ENCODE measurements at regions not wholly inside any gene's neighbourhood (a gene's known extent, or its start where the extent isn't known, plus 50 kb on each side); places are given as distances from the start of the nearest gene placed in this dataset.

- no peak overlapping the region for H3K9ac ChIP-seq (ENCODE audit: insufficient read depth, low read length)
- H3K79me2 ChIP-seq (ENCODE audit: control insufficient read depth, insufficient read depth, low read length), result no peaks in the 10 kb centered on the region
- no peak overlapping the region for H2AFZ ChIP-seq (ENCODE audit: low read length)
- no peaks in the 10 kb centered on the region for H3K27me3 ChIP-seq (ENCODE audit: control insufficient read depth, insufficient read depth, low read length)
- H3K4me1 ChIP-seq (ENCODE audit: control insufficient read depth, extremely low read depth, insufficient read depth, low read length), result peaks cover 19% of the 10 kb centered on the region
- no peak overlapping the region for H3K4me3 ChIP-seq (replicated peaks in 1 of 4; ENCODE audit: control extremely low read depth in 1 of 4, insufficient read depth in 1 of 4, low read depth in 3 of 4, low read length in 4 of 4)
- TF ChIP-seq EZH2 (IDR thresholded peaks at IDR 0.05; ENCODE audit: low read length, missing control alignments), result no peak
- TF ChIP-seq, protein P1, sequence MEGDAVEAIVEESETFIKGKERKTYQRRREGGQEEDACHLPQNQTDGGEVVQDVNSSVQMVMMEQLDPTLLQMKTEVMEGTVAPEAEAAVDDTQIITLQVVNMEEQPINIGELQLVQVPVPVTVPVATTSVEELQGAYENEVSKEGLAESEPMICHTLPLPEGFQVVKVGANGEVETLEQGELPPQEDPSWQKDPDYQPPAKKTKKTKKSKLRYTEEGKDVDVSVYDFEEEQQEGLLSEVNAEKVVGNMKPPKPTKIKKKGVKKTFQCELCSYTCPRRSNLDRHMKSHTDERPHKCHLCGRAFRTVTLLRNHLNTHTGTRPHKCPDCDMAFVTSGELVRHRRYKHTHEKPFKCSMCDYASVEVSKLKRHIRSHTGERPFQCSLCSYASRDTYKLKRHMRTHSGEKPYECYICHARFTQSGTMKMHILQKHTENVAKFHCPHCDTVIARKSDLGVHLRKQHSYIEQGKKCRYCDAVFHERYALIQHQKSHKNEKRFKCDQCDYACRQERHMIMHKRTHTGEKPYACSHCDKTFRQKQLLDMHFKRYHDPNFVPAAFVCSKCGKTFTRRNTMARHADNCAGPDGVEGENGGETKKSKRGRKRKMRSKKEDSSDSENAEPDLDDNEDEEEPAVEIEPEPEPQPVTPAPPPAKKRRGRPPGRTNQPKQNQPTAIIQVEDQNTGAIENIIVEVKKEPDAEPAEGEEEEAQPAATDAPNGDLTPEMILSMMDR (conservative IDR thresholded peaks at IDR 0.05 in 1 of 2, IDR thresholded peaks at IDR 0.05 in 1 of 2; ENCODE audit: low read depth in 1 of 2, low read length in 2 of 2), result peak in 1 of 2 donors; percentile 1
- DNase-seq (ENCODE audit: low read depth in 2 of 2), result peak in 1 of 2 donors; percentile 33
- no peaks in the 10 kb centered on the region for H3K36me3 ChIP-seq (ENCODE audit: control insufficient read depth, insufficient read depth, low read length)
- no peak overlapping the region for H3K27ac ChIP-seq (ENCODE audit: insufficient read depth, low read length)
- no peaks in the 10 kb centered on the region for H3K9me3 ChIP-seq (ENCODE audit: control insufficient read depth, insufficient read depth, low read depth, low read length)
- peak overlapping the region; percentile 9 for H3K4me2 ChIP-seq (ENCODE audit: extremely low read depth, insufficient read depth, low read length)
- H4K20me1 ChIP-seq (ENCODE audit: control insufficient read depth, extremely low read depth, insufficient read depth, low read length), result no peaks in the 10 kb centered on the region
Measured at GRCh38 chr14:61187196-61187905, 93.8 kb downstream of the TMEM30B start.

DNA sequence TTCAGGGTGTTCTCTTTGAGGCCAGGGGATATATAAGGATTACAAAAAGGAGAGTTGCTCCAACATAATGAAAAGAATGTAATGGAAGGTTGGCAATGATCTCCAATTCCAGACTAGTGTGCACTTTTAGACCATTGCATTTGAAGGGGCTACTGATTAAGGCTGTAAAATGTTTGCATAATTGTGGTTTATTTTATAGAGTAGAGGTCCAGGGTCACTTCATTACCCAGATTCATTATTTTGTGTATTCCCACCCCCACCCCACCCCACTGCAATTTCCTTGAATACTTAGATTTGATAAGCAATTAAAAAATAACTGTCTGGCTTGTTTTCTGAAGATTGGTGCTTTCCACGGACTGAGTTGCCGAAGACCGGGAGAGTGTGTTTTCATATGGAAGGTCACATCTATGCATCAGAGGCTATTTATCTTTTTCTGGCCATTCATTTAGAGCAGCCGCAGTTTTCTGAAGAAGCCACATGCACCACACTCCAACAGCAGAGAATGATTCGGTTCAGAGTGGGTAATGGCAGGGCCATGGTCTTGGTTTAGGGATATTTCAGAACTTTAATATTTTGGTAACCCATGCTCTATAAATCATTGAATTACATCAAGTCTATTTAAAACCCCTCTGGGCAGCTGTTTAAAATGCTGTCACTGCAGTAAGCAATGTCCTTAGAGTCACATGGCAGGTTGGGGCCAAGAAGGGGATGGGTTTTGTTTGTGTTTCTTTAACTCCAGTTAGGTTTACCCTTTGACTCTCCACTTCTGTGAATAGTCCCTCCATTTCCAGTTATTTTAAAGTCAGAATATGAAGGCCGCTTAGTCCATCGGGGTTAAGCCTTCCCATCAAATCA, 94.6 kb downstream of the TMEM30B start:
- peak in 1 of 2 donors; percentile 63 for DNase-seq (ENCODE audit: low read depth in 2 of 2)
- Histone ChIP-seq H4K20me1 (ENCODE audit: control insufficient read depth, extremely low read depth, insufficient read depth, low read length) (no peaks in the 10 kb centered on the region), H3K36me3 (ENCODE audit: control insufficient read depth, insufficient read depth, low read length) (no peaks in the 10 kb centered on the region), H2AFZ (ENCODE audit: low read length) (no peak overlapping the region), H3K4me3 (replicated peaks in 1 of 4; ENCODE audit: control extremely low read depth in 1 of 4, insufficient read depth in 1 of 4, low read depth in 3 of 4, low read length in 4 of 4) (no peak overlapping the region), H3K27ac (ENCODE audit: insufficient read depth, low read length) (no peak overlapping the region), H3K4me2 (ENCODE audit: extremely low read depth, insufficient read depth, low read length) (no peak overlapping the region), H3K27me3 (ENCODE audit: control insufficient read depth, insufficient read depth, low read length) (no peaks in the 10 kb centered on the region), H3K4me1 (ENCODE audit: control insufficient read depth, extremely low read depth, insufficient read depth, low read length) (peaks cover 18% of the 10 kb centered on the region), H3K9me3 (ENCODE audit: control insufficient read depth, insufficient read depth, low read depth, low read length) (no peaks in the 10 kb centered on the region), H3K79me2 (ENCODE audit: control insufficient read depth, insufficient read depth, low read length) (no peaks in the 10 kb centered on the region), H3K9ac (ENCODE audit: insufficient read depth, low read length) (no peak overlapping the region)
- no peak for TF ChIP-seq EZH2 (IDR thresholded peaks at IDR 0.05; ENCODE audit: low read length, missing control alignments)
- TF ChIP-seq, protein P1 (conservative IDR thresholded peaks at IDR 0.05 in 1 of 2, IDR thresholded peaks at IDR 0.05 in 1 of 2; ENCODE audit: low read depth in 1 of 2, low read length in 2 of 2), result no peak

DNA sequence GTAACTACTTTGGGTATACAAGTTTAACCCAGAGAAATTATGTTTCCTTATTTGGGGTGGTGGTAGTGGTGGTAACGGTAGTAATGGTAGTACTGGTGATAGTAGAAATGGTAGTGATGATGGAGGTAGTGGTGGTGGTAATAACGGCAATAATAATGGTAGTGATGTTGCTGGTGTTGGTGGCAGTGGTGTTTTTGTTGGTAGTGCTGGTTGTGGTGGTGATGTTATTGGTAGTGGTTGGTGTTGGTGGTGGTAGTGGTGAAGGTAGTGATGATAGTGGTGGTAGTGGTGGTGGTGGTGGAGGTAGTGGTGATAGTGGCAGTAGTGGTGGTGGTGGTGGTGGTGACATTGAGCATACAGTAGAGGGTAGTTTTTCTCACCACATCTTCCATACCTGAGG, 95.6 kb downstream of the TMEM30B start:
- H3K4me1 ChIP-seq (ENCODE audit: control insufficient read depth, extremely low read depth, insufficient read depth, low read length), result peaks cover 18% of the 10 kb centered on the region

More for the DNA sequence above, 95.6 kb downstream of the TMEM30B start:
- H3K36me3 ChIP-seq (ENCODE audit: control insufficient read depth, insufficient read depth, low read length), result no peaks in the 10 kb centered on the region
- H3K4me3 ChIP-seq (replicated peaks in 1 of 4; ENCODE audit: control extremely low read depth in 1 of 4, insufficient read depth in 1 of 4, low read depth in 3 of 4, low read length in 4 of 4), result no peak overlapping the region
- TF ChIP-seq, protein P1 (conservative IDR thresholded peaks at IDR 0.05 in 1 of 2, IDR thresholded peaks at IDR 0.05 in 1 of 2; ENCODE audit: low read depth in 1 of 2, low read length in 2 of 2), result no peak
- no peak for TF ChIP-seq EZH2 (IDR thresholded peaks at IDR 0.05; ENCODE audit: low read length, missing control alignments)
- H3K27ac ChIP-seq (ENCODE audit: insufficient read depth, low read length), result no peak overlapping the region
- H2AFZ ChIP-seq (ENCODE audit: low read length), result no peak overlapping the region
- no peak for DNase-seq (ENCODE audit: low read depth in 2 of 2)
- H3K9me3 ChIP-seq (ENCODE audit: control insufficient read depth, insufficient read depth, low read depth, low read length), result no peaks in the 10 kb centered on the region
- no peaks in the 10 kb centered on the region for H4K20me1 ChIP-seq (ENCODE audit: control insufficient read depth, extremely low read depth, insufficient read depth, low read length)
- H3K9ac ChIP-seq (ENCODE audit: insufficient read depth, low read length), result no peak overlapping the region
- H3K4me2 ChIP-seq (ENCODE audit: extremely low read depth, insufficient read depth, low read length), result no peak overlapping the region
- H3K27me3 ChIP-seq (ENCODE audit: control insufficient read depth, insufficient read depth, low read length), result no peaks in the 10 kb centered on the region
- no peaks in the 10 kb centered on the region for H3K79me2 ChIP-seq (ENCODE audit: control insufficient read depth, insufficient read depth, low read length)
